ENCODE measurements at regions not wholly inside any gene's neighbourhood (a gene's known extent, or its start where the extent isn't known, plus 50 kb on each side); places are given as distances from the start of the nearest gene placed in this dataset.

DNA sequence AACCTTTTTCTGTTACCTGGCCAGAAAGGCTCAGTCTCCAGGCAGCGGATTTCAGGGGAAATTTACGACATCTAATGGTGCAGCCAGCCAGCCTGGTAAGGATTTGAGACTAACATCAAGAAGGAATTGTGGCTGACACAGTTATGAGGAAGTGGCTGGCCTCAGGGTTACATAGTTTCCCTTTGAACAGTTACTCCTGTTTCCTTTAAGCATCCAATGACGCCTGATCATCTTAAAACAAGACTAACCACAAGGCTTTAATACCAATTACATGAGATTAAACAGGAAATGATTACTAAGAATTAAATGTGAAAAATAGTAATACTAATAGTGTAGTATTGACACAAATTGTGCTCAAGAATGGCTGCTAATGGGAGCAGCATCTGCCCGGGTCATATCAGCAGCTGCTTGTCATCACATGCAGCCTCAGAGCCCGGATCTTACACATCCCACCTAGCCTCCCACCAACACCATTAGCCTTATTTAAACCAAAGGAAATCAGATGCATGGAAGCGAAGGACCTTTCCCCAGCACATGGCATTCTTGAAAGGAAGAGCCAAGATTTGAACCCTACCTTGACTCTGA lies 431.8 kb downstream of the PMP22 start:
- H3K36me3 ChIP-seq (replicated peaks in 1 of 2; ENCODE audit: control insufficient read depth in 1 of 2, insufficient read depth in 2 of 2, low read length in 2 of 2) = no peaks in the 10 kb centered on the region
- peaks cover 3 to 4% (median 3%) of the 10 kb centered on the region in 3 donors for H3K27me3 Mint-ChIP-seq (ENCODE audit: low read depth in 3 of 3)
- H3K4me3 Mint-ChIP-seq = peak overlapping the region in 1 of 2 donors; percentile 37
- 25% methylated on average over 3 of the region's 6 CpGs for WGBS (ENCODE audit: insufficient coverage)
- H2AFZ ChIP-seq (ENCODE audit: insufficient read depth, low read depth, low read length, poor library complexity, severe bottlenecking) = peak overlapping the region; percentile 4
- H3K36me3 Mint-ChIP-seq = no peaks in the 10 kb centered on the region
- TF ChIP-seq, protein P1, sequence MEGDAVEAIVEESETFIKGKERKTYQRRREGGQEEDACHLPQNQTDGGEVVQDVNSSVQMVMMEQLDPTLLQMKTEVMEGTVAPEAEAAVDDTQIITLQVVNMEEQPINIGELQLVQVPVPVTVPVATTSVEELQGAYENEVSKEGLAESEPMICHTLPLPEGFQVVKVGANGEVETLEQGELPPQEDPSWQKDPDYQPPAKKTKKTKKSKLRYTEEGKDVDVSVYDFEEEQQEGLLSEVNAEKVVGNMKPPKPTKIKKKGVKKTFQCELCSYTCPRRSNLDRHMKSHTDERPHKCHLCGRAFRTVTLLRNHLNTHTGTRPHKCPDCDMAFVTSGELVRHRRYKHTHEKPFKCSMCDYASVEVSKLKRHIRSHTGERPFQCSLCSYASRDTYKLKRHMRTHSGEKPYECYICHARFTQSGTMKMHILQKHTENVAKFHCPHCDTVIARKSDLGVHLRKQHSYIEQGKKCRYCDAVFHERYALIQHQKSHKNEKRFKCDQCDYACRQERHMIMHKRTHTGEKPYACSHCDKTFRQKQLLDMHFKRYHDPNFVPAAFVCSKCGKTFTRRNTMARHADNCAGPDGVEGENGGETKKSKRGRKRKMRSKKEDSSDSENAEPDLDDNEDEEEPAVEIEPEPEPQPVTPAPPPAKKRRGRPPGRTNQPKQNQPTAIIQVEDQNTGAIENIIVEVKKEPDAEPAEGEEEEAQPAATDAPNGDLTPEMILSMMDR (IDR thresholded peaks at IDR 0.05) = no peak
- no peak overlapping the region for H3K9ac ChIP-seq (ENCODE audit: insufficient read depth, low read length, poor library complexity, severe bottlenecking)
- peak overlapping the region; percentile 22 for H3K4me2 ChIP-seq (replicated peaks; ENCODE audit: extremely low read depth, low read length, poor library complexity, severe bottlenecking)
- peaks cover 4 to 26% (median 22%) of the 10 kb centered on the region in 7 donors for H3K9me3 Mint-ChIP-seq
- H4K20me1 ChIP-seq (ENCODE audit: insufficient read depth, low read length) = no peaks in the 10 kb centered on the region
- H3K9me3 ChIP-seq (replicated peaks in 1 of 2; ENCODE audit: control insufficient read depth in 1 of 2, insufficient read depth in 1 of 2, low read length in 2 of 2) = peaks cover 15 to 23% of the 10 kb centered on the region in 2 donors
- peak overlapping the region in 2 of 7 donors; percentile 29 to 47 for H3K27ac Mint-ChIP-seq
- DNase-seq = peak in 2 of 3 donors; percentile 2 to 5
- H3K27ac ChIP-seq (ENCODE audit: low read depth in 1 of 2, low read length in 2 of 2) = no peak overlapping the region
- H3K4me1 Mint-ChIP-seq = peaks cover 12% of the 10 kb centered on the region
- no peaks in the 10 kb centered on the region for H3K27me3 ChIP-seq (ENCODE audit: control insufficient read depth in 2 of 2, insufficient read depth in 2 of 2, low read length in 2 of 2)
- H3K4me1 ChIP-seq (ENCODE audit: control insufficient read depth in 1 of 2, insufficient read depth in 2 of 2, low read length in 2 of 2) = peaks cover 6 to 10% of the 10 kb centered on the region in 2 donors
- intact Hi-C loops (cut with micrococcal nuclease) = no loop called here
- no peaks in the 10 kb centered on the region for H3K79me2 ChIP-seq (ENCODE audit: insufficient read depth, low read length)
- no peak overlapping the region for H3K4me3 ChIP-seq (replicated peaks in 1 of 3; ENCODE audit: low read depth in 2 of 3, low read length in 3 of 3)

DNA sequence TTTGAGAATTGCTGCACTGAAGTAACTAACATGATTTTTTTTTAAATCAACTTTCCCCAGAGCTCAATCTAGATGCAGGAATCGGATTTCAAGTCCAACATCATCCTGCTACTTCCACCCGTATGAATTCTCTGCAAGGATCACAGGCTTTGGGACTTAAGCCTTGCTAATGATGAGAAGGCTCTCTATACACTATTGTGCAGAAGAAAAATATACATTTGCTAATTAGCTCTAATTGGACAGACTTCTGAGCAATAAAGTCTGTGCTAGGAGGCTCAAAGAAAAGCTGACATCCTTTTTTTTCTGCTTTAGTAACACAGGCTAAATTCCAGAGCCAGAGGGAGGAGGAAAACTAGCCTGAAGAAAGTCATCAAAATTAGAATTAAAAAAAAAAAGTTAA lies 433.6 kb downstream of the PMP22 start:
- H3K79me2 ChIP-seq (ENCODE audit: insufficient read depth, low read length) = no peaks in the 10 kb centered on the region
- no peak overlapping the region for H2AFZ ChIP-seq (ENCODE audit: insufficient read depth, low read depth, low read length, poor library complexity, severe bottlenecking)
- peaks cover 1 to 4% (median 3%) of the 10 kb centered on the region in 3 donors for H3K27me3 Mint-ChIP-seq (ENCODE audit: low read depth in 3 of 3)
- DNase-seq = no peak
- H3K4me3 ChIP-seq (replicated peaks in 1 of 3; ENCODE audit: low read depth in 2 of 3, low read length in 3 of 3) = no peak overlapping the region
- H3K4me1 Mint-ChIP-seq = peaks cover 12% of the 10 kb centered on the region
- TF ChIP-seq, protein P1 (IDR thresholded peaks at IDR 0.05) = no peak
- H3K4me3 Mint-ChIP-seq = no peak overlapping the region
- H4K20me1 ChIP-seq (ENCODE audit: insufficient read depth, low read length) = no peaks in the 10 kb centered on the region
- peaks cover 0 to 21% (median 17%) of the 10 kb centered on the region in 7 donors for H3K9me3 Mint-ChIP-seq
- no peaks in the 10 kb centered on the region for H3K36me3 ChIP-seq (replicated peaks in 1 of 2; ENCODE audit: control insufficient read depth in 1 of 2, insufficient read depth in 2 of 2, low read length in 2 of 2)
- intact Hi-C loops (cut with micrococcal nuclease) = no loop called here
- H3K9me3 ChIP-seq (replicated peaks in 1 of 2; ENCODE audit: control insufficient read depth in 1 of 2, insufficient read depth in 1 of 2, low read length in 2 of 2) = peaks cover 15 to 19% of the 10 kb centered on the region in 2 donors
- H3K36me3 Mint-ChIP-seq = no peaks in the 10 kb centered on the region
- no peak overlapping the region for H3K27ac Mint-ChIP-seq
- H3K27ac ChIP-seq (ENCODE audit: low read depth in 1 of 2, low read length in 2 of 2) = no peak overlapping the region
- H3K27me3 ChIP-seq (ENCODE audit: control insufficient read depth in 2 of 2, insufficient read depth in 2 of 2, low read length in 2 of 2) = no peaks in the 10 kb centered on the region
- H3K4me1 ChIP-seq (ENCODE audit: control insufficient read depth in 1 of 2, insufficient read depth in 2 of 2, low read length in 2 of 2) = peaks cover 6 to 10% of the 10 kb centered on the region in 2 donors
- WGBS (ENCODE audit: insufficient coverage) = 83% methylated on average over 1 of the region's 2 CpGs
- no peak overlapping the region for H3K4me2 ChIP-seq (replicated peaks; ENCODE audit: extremely low read depth, low read length, poor library complexity, severe bottlenecking)
- H3K9ac ChIP-seq (ENCODE audit: insufficient read depth, low read length, poor library complexity, severe bottlenecking) = no peak overlapping the region
